Stimulated activated CD4-positive, alpha-beta T cell treated with anti-CD3 and anti-CD28 coated beads, Interleukin-1b, Interleukin-23, amount 100 ng/mL, for 1 hour (primary cell): ENCODE measurements at regions not wholly inside any gene's neighbourhood (a gene's known extent, or its start where the extent isn't known, plus 50 kb on each side); places are given as distances from the start of the nearest gene placed in this dataset.
A peak's percentile ranks its signal among the peaks of the same experiment; 100 is the strongest.

Experiments used
- DNase-seq, 2 donors: peaks; one replicate each; pipeline ENCODE4 v3.0.0-alpha.2; 2020; ENCODE audit warnings: low read depth in 2 of 2

GRCh38 chr13:44174769-44175425, 198.7 kb upstream of the SERP2 start:
- no peak for DNase-seq

GRCh38 chr13:44176173-44176572, 197.5 kb upstream of the SERP2 start:
- no peak for DNase-seq

- no peak for DNase-seq
Observed at GRCh38 chr13:44180876-44181536, 192.6 kb upstream of the SERP2 start.

GRCh38 chr13:44181931-44182330, 191.7 kb upstream of the SERP2 start:
- DNase-seq = no peak

GRCh38 chr13:44184740-44185139, 188.9 kb upstream of the SERP2 start:
- DNase-seq = no peak

- DNase-seq = no peak
Observed at GRCh38 chr13:44188257-44188656, 185.4 kb upstream of the SERP2 start.

- no peak for DNase-seq
Observed at GRCh38 chr13:44189085-44189484, 184.5 kb upstream of the SERP2 start.

GRCh38 chr13:44191103-44191502, 182.5 kb upstream of the SERP2 start:
- DNase-seq = no peak

- peak in 1 of 2 donors; percentile 2 for DNase-seq
Observed at GRCh38 chr13:44191504-44192171, 182.0 kb upstream of the SERP2 start.

- no peak for DNase-seq
Observed at GRCh38 chr13:44193731-44194130, 179.9 kb upstream of the SERP2 start.

GRCh38 chr13:44195245-44195644, 178.4 kb upstream of the SERP2 start:
- no peak for DNase-seq

GRCh38 chr13:44196196-44196751, 177.3 kb upstream of the SERP2 start:
- DNase-seq = no peak

GRCh38 chr13:44197791-44198770, 175.5 kb upstream of the SERP2 start:
- DNase-seq = no peak

- no peak for DNase-seq
Observed at GRCh38 chr13:44198826-44199225, 174.8 kb upstream of the SERP2 start.

- no peak for DNase-seq
Observed at GRCh38 chr13:44199627-44200207, 173.9 kb upstream of the SERP2 start.

GRCh38 chr13:44206434-44206833, 167.2 kb upstream of the SERP2 start:
- no peak for DNase-seq

GRCh38 chr13:44207476-44207875, 166.1 kb upstream of the SERP2 start:
- DNase-seq = no peak

- no peak for DNase-seq
Observed at GRCh38 chr13:44210525-44210924, 163.1 kb upstream of the SERP2 start.

- DNase-seq = no peak
Observed at GRCh38 chr13:44211286-44211685, 162.3 kb upstream of the SERP2 start.

- DNase-seq = no peak
Observed at GRCh38 chr13:44211704-44212346, 161.8 kb upstream of the SERP2 start.
